Stimulated activated naive CD8-positive, alpha-beta T cell treated with anti-CD3 and anti-CD28 coated beads, Interleukin-15, Interleukin-2, amounts not matched to agents 100 ng/mL and 50 ng/mL, for 24 hours (primary cell): ENCODE measurements at regions not wholly inside any gene's neighbourhood (a gene's known extent, or its start where the extent isn't known, plus 50 kb on each side); places are given as distances from the start of the nearest gene placed in this dataset.
"Not testable (repeated sequence)": the region's sequence is repeated elsewhere in the genome, so short reads cannot be mapped to it uniquely, and the experiment has no call there.

Experiments used
- H3K27ac Mint-ChIP-seq: one replicate; pipeline ENCODE4 v1.8.0; 2021; ENCODE audit warnings: mild to moderate bottlenecking, mixed read lengths
- H3K27me3 Mint-ChIP-seq: one replicate; pipeline ENCODE4 v1.8.0; 2021; ENCODE audit warnings: mixed read lengths
- H3K36me3 Mint-ChIP-seq: one replicate; pipeline ENCODE4 v1.8.0; 2021; ENCODE audit warnings: low read depth, mixed read lengths
- H3K4me1 Mint-ChIP-seq: one replicate; pipeline ENCODE4 v1.8.0; 2021; ENCODE audit warnings: low read depth, mixed read lengths
- H3K4me3 Mint-ChIP-seq: one replicate; pipeline ENCODE4 v1.8.0; 2021; ENCODE audit warnings: mild to moderate bottlenecking, mixed read lengths
- H3K9me3 Mint-ChIP-seq: one replicate; pipeline ENCODE4 v1.8.0; 2021; ENCODE audit warnings: mixed read lengths

DNA sequence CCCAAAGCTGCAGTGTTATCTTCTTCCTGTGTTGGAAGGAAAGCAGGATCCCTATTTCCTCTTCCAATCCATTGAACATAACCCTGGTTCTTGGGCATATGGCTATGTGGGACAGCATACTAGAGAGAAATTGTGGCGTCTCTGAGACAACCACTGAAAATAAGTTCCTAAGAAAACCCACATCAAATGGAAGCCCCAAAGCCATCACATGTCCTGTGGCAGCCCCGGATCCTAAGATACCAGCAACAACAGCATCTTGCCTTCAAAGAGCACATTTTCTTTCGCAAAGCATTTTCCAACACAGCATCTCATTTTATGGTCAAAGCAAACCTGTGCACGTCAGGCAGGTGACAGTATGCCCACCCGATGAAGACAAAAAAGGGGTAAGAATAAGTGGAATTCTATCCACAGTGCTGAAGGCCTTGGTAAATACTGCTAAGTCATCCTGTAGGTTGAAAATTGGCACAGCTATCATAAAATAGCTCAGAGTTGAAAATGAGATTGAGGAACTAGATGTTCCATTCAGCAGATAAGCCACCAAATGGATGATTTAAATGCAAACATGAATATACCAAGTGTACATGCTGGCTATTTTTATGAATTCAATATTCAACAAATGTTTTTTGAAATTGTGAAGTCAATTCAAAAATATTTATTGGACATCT is 232.2 kb downstream of the DLEU7 start:
- Mint-ChIP-seq H3K4me1 (peaks cover 15% of the 10 kb centered on the region), H3K36me3 (no peaks in the 10 kb centered on the region), H3K4me3 (no peak overlapping the region), H3K27ac (peak overlapping the region; percentile 55), H3K9me3 (no peaks in the 10 kb centered on the region), H3K27me3 (peaks cover 11% of the 10 kb centered on the region)

GRCh38 chr13:50612717-50613116 is 230.8 kb downstream of the DLEU7 start:
- H3K4me3 Mint-ChIP-seq, result no peak overlapping the region

GRCh38 chr13:50613356-50613831 is 230.1 kb downstream of the DLEU7 start:
- Mint-ChIP-seq H3K4me3 (no peak overlapping the region), H3K4me1 (peaks cover 21% of the 10 kb centered on the region), H3K27ac (no peak overlapping the region), H3K9me3 (no peaks in the 10 kb centered on the region), H3K36me3 (no peaks in the 10 kb centered on the region), H3K27me3 (peaks cover 11% of the 10 kb centered on the region)

More at GRCh38 chr13:50612717-50613116, 230.8 kb downstream of the DLEU7 start:
- Mint-ChIP-seq H3K27me3 (peaks cover 11% of the 10 kb centered on the region), H3K27ac (no peak overlapping the region), H3K9me3 (no peaks in the 10 kb centered on the region), H3K4me1 (peaks cover 21% of the 10 kb centered on the region), H3K36me3 (no peaks in the 10 kb centered on the region)

DNA sequence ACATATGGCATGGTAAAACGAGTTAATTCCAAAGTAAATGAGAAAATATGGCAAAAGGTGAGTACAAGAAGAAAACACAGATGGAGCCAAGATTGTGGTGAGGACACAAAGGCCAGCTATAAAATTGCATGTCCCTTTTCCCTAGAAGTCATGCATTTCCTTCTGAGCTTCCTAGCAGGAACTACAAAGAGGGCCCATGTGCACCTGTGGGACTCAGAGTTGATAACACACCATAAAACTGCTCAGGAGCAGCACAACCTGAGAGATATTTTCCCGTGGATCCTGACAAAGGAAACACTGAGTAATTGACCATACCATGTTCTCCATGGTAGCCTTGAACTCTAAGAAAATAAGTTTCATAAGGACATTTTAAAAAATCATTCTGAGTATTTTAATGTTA is 228.3 kb downstream of the DLEU7 start:
- peaks cover 21% of the 10 kb centered on the region for H3K4me1 Mint-ChIP-seq
- no peaks in the 10 kb centered on the region for H3K36me3 Mint-ChIP-seq
- H3K27me3 Mint-ChIP-seq, result peaks cover 2% of the 10 kb centered on the region
- no peaks in the 10 kb centered on the region for H3K9me3 Mint-ChIP-seq
- no peak overlapping the region for H3K27ac Mint-ChIP-seq
- no peak overlapping the region for H3K4me3 Mint-ChIP-seq

GRCh38 chr13:50616101-50616500 is 227.4 kb downstream of the DLEU7 start:
- no peak overlapping the region for H3K27ac Mint-ChIP-seq
- no peaks in the 10 kb centered on the region for H3K36me3 Mint-ChIP-seq
- H3K4me1 Mint-ChIP-seq, result peaks cover 17% of the 10 kb centered on the region
- no peaks in the 10 kb centered on the region for H3K27me3 Mint-ChIP-seq
- no peak overlapping the region for H3K4me3 Mint-ChIP-seq
- no peaks in the 10 kb centered on the region for H3K9me3 Mint-ChIP-seq

DNA sequence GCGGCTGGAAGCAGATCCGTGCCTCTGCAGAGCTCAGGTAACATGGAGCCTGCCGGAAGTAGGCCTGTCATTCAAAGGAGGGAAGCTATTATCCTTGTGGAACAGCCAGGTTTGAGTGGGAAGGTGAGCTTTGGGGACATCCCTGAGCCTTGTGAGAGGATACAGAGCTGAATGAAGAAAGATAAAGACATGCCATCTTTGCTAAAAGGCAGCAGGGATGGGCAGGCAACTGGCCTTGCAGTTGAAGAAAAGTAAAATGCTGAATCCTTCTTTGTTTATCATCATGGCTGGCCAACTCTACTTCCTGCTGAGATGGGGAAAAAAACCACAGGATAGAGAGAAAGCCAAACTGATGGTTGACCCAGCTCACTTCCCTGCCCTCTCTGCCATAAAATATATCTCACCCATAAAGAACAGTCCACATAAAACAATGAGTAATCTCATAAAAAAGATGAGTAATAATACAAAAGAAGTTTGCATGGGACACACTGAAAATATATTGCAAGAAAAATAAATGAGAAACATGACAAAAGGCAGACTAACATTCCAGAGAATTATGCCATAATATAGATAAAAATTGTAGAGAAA is 226.3 kb downstream of the DLEU7 start:
- H3K9me3 Mint-ChIP-seq, result no peaks in the 10 kb centered on the region
- no peaks in the 10 kb centered on the region for H3K36me3 Mint-ChIP-seq
- peaks cover 6% of the 10 kb centered on the region for H3K4me1 Mint-ChIP-seq
- H3K27ac Mint-ChIP-seq, result no peak overlapping the region
- H3K4me3 Mint-ChIP-seq, result no peak overlapping the region
- H3K27me3 Mint-ChIP-seq, result no peaks in the 10 kb centered on the region

DNA sequence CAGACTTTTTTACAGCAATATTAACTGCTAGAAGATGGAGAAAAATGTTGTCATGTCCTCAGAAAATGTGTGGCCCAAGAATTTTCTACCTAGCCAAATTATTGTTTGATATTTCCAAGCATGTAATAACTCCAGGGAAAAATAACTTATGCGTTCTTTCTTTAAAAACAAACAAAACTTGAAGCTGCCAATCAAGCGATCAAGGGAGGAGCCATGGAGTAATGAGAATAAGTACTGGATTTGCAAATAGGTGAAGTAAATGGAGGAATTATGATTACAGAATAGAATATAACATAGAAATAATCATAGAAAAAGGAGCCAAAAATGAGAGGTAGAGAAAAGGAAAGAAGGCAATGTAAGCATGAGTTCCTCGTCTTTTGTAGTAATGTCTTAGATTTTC is 225.3 kb downstream of the DLEU7 start:
- Mint-ChIP-seq H3K4me1 (peaks cover 5% of the 10 kb centered on the region), H3K4me3 (no peak overlapping the region), H3K27me3 (no peaks in the 10 kb centered on the region), H3K27ac (no peak overlapping the region), H3K9me3 (no peaks in the 10 kb centered on the region), H3K36me3 (no peaks in the 10 kb centered on the region)

DNA sequence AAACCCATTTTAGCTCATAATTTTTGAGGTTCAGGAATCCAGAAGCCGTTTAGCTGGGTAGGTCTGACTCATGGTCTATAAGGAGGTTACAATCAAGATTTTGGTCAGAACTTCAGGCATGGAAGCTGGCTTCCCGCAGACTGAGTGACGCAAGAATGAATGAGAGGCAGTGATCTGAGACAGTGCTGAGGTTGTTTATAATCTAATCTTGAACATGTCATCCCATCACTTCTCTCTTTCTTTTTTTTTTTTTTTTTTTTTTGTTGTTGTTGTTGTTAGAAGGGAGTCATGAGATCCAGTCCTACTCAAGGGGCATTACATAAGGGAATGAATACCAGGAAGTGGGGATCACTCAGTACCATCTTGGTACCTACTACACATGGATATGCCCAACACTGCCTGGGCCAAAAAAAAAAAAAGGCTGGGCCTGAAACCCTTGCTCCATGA is 217.4 kb downstream of the DLEU7 start:
- no peak overlapping the region for H3K27ac Mint-ChIP-seq

DNA sequence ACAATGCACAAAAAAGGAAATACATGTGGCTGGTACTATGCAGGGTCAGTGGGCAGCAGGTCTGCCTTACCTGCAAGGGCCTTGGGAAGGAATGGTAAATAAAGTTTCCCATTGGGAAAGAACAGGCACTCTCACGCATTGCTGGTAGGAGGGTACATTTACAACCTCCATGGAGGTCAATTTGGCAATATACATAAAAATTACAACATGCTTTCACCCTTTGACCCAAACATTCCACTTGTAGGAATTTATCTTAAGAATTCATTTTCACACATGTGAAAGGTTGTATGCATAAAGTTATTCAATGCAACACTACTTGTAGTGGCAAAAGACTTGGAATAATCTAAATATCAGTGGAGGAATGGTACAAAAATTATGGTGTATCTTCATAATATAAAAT is 216.4 kb downstream of the DLEU7 start:
- Mint-ChIP-seq H3K36me3 (no peaks in the 10 kb centered on the region), H3K4me1 (no peaks in the 10 kb centered on the region), H3K27me3 (no peaks in the 10 kb centered on the region), H3K9me3 (no peaks in the 10 kb centered on the region), H3K27ac (no peak overlapping the region), H3K4me3 (no peak overlapping the region)

More for the DNA sequence above, 217.4 kb downstream of the DLEU7 start:
- Mint-ChIP-seq H3K27me3 (no peaks in the 10 kb centered on the region), H3K4me3 (no peak overlapping the region), H3K4me1 (no peaks in the 10 kb centered on the region), H3K36me3 (no peaks in the 10 kb centered on the region), H3K9me3 (no peaks in the 10 kb centered on the region)

GRCh38 chr13:50628512-50628911 is 215.0 kb downstream of the DLEU7 start:
- not testable (repeated sequence) for H3K9me3 Mint-ChIP-seq, H3K36me3 Mint-ChIP-seq, H3K27me3 Mint-ChIP-seq, H3K4me1 Mint-ChIP-seq, H3K27ac Mint-ChIP-seq, H3K4me3 Mint-ChIP-seq

DNA sequence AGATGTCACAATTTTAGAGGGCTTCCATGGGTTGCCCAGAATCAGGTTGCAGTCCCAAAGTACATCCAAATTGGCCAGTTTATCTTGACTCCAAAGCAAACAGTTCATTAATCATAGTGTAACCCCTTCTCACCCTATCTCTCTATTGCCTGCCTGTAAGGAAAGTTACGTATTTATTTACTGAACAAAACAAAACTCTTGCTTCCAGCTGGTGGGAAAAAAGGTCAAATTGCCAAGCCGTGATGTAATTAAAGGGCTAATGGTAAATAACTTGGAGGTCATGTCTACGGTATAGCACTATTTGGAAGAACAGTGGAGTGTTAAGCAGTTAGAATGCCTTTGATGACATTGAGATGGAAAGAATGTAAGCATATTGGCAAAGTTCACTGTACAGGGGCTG is 214.0 kb downstream of the DLEU7 start:
- no peak overlapping the region for H3K27ac Mint-ChIP-seq
- H3K4me1 Mint-ChIP-seq, result no peaks in the 10 kb centered on the region
- H3K4me3 Mint-ChIP-seq, result no peak overlapping the region
- no peaks in the 10 kb centered on the region for H3K27me3 Mint-ChIP-seq
- H3K9me3 Mint-ChIP-seq, result no peaks in the 10 kb centered on the region
- H3K36me3 Mint-ChIP-seq, result no peaks in the 10 kb centered on the region

DNA sequence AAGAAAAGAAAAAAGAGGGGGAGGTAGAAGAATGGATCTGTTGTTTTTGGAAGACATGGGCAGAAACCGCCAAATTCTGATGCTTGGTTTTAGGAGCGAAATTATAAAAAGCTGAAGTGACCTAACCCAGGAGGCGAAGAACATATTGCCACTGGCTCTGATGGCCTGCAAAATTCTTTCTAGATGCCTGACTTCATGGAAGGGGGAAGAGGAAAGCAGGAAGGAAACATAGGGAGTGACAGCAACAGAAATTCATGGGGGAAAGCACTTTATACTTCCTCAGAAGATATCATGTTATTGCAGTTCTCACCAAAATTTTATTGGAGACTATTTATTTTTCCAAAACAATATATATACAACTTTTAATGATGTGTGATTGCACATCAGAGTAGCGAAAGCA is 213.5 kb downstream of the DLEU7 start:
- H3K27me3 Mint-ChIP-seq, result no peaks in the 10 kb centered on the region
- H3K4me1 Mint-ChIP-seq, result no peaks in the 10 kb centered on the region
- no peak overlapping the region for H3K4me3 Mint-ChIP-seq
- no peaks in the 10 kb centered on the region for H3K36me3 Mint-ChIP-seq
- no peak overlapping the region for H3K27ac Mint-ChIP-seq
- H3K9me3 Mint-ChIP-seq, result no peaks in the 10 kb centered on the region

GRCh38 chr13:50631041-50631440 is 212.5 kb downstream of the DLEU7 start:
- Mint-ChIP-seq H3K27ac (no peak overlapping the region), H3K4me3 (no peak overlapping the region), H3K27me3 (no peaks in the 10 kb centered on the region), H3K9me3 (no peaks in the 10 kb centered on the region), H3K36me3 (no peaks in the 10 kb centered on the region), H3K4me1 (peaks cover 10% of the 10 kb centered on the region)

DNA sequence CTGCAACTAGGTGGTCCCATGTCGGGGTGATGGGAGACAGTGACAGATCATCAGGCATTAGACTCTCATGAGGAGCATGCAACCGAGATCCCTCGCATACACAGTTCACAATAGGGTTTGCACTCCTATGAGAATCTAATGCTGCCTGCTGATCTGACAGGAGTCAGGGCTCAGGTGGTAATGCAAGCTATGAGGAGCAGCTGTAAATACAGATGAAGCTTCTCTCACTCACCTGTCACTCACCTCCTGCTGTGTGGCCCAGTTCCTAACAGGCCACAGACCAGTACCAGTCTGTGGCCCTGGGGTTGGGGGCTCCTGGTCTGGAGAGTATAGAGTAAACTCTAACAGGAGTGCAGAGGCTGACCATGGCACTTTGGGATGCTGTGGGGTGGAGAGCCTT is 209.2 kb downstream of the DLEU7 start:
- Mint-ChIP-seq H3K9me3 (no peaks in the 10 kb centered on the region), H3K36me3 (no peaks in the 10 kb centered on the region), H3K27me3 (no peaks in the 10 kb centered on the region), H3K4me1 (peaks cover 10% of the 10 kb centered on the region), H3K27ac (no peak overlapping the region), H3K4me3 (no peak overlapping the region)

- Mint-ChIP-seq H3K9me3 (no peaks in the 10 kb centered on the region), H3K27ac (peak overlapping the region; percentile 4), H3K36me3 (no peaks in the 10 kb centered on the region), H3K4me3 (no peak overlapping the region), H3K4me1 (peaks cover 10% of the 10 kb centered on the region), H3K27me3 (no peaks in the 10 kb centered on the region)
Observed at GRCh38 chr13:50635504-50635903, 208.0 kb downstream of the DLEU7 start.
